Liver (tissue), 8 donors: ENCODE measurements at regions not wholly inside any gene's neighbourhood (a gene's known extent, or its start where the extent isn't known, plus 50 kb on each side); places are given as distances from the start of the nearest gene placed in this dataset.

Source experiments
- DNase-seq: peaks from one replicate; pipeline ENCODE4 v3.0.0-alpha.2; 2017; ENCODE audit warnings: low spot score
- H3K27ac ChIP-seq, 2 donors: one replicate each; pipeline ENCODE4 v1.7.0; 2013; ENCODE audit warnings: inconsistent platforms in 2 of 2, low read length in 2 of 2, control low read depth in 1 of 2, low read depth in 1 of 2, mild to moderate bottlenecking in 1 of 2
- H3K27me3 ChIP-seq, 4 donors: one replicate each; pipeline versions ENCODE4 v1.6.1 to v1.7.0; 2013; ENCODE audit warnings: low read length in 3 of 4, inconsistent platforms in 1 of 4, mild to moderate bottlenecking in 1 of 4, moderate library complexity in 1 of 4; ENCODE audit not compliant: control insufficient read depth in 4 of 4, insufficient read depth in 4 of 4
- H3K36me3 ChIP-seq, 4 donors: one replicate each; pipeline versions ENCODE4 v1.6.1 to v1.7.0; 2013; ENCODE audit warnings: low read length in 3 of 4, mild to moderate bottlenecking in 3 of 4, low read depth in 1 of 4, moderate library complexity in 1 of 4; ENCODE audit not compliant: control insufficient read depth in 4 of 4, insufficient read depth in 3 of 4
- H3K4me1 ChIP-seq, 4 donors: one replicate each; pipeline versions ENCODE4 v1.6.1 to v1.7.0; 2013; ENCODE audit warnings: low read length in 3 of 4, mild to moderate bottlenecking in 3 of 4, moderate library complexity in 1 of 4; ENCODE audit not compliant: control insufficient read depth in 4 of 4, insufficient read depth in 4 of 4
- H3K4me3 ChIP-seq, 3 donors: one replicate each; pipeline versions ENCODE4 v1.6.1 to v1.7.0; 2013; ENCODE audit warnings: low read length in 3 of 3, control low read depth in 1 of 3, low read depth in 1 of 3, mild to moderate bottlenecking in 1 of 3
- H3K9ac ChIP-seq, 2 donors: one replicate each; pipeline ENCODE4 v1.7.0; 2013; ENCODE audit warnings: low read length in 2 of 2, mild to moderate bottlenecking in 2 of 2, moderate library complexity in 2 of 2, control low read depth in 1 of 2, low read depth in 1 of 2
- H3K9me3 ChIP-seq, 4 donors: one replicate each; pipeline versions ENCODE4 v1.6.1 to v1.7.0; 2013; ENCODE audit warnings: low read length in 3 of 4; ENCODE audit not compliant: control insufficient read depth in 4 of 4
- EGR1 ChIP-seq, 2 donors: IDR thresholded peaks; 2 replicates each; pipeline ENCODE4 v1.6.1; 2016 to 2018; ENCODE audit warnings: antibody characterized with exemption in 2 of 2, low read depth in 2 of 2
- FOXA1 ChIP-seq: IDR thresholded peaks from 2 replicates; pipeline ENCODE4 v1.6.1; 2016; ENCODE audit warnings: antibody characterized with exemption
- GABPA ChIP-seq, 2 donors: IDR thresholded peaks in 1 of 2; conservative IDR thresholded peaks in 1 of 2; 2 replicates each; pipeline ENCODE4 v1.6.1; 2016; ENCODE audit warnings: antibody characterized with exemption in 2 of 2, mild to moderate bottlenecking in 1 of 2, moderate library complexity in 1 of 2
- HNF4A ChIP-seq, 2 donors: conservative IDR thresholded peaks; 2 replicates each; pipeline ENCODE4 v1.6.1; 2016; ENCODE audit warnings: antibody characterized with exemption in 2 of 2, mild to moderate bottlenecking in 2 of 2
- HNF4G ChIP-seq: IDR thresholded peaks from 2 replicates; pipeline ENCODE4 v1.6.1; 2016; ENCODE audit warnings: antibody characterized with exemption
- JUND ChIP-seq, 2 donors: IDR thresholded peaks; 2 replicates each; pipeline ENCODE4 v1.6.1; 2016; ENCODE audit warnings: antibody characterized with exemption in 2 of 2
- NR2F2 ChIP-seq: IDR thresholded peaks from 2 replicates; pipeline ENCODE4 v1.6.1; 2016; ENCODE audit warnings: antibody characterized with exemption
- RAD21 ChIP-seq, 2 donors: IDR thresholded peaks; 2 replicates each; pipeline ENCODE4 v1.6.1; 2016; ENCODE audit warnings: antibody characterized with exemption in 2 of 2, mild to moderate bottlenecking in 2 of 2
- RXRA ChIP-seq, 2 donors: IDR thresholded peaks; 2 replicates each; pipeline ENCODE4 v1.6.1; 2017 to 2018; ENCODE audit warnings: antibody characterized with exemption in 2 of 2, mild to moderate bottlenecking in 1 of 2
- SP1 ChIP-seq: IDR thresholded peaks from 2 replicates; pipeline ENCODE4 v1.6.1; 2018; ENCODE audit warnings: antibody characterized with exemption, mild to moderate bottlenecking
- YY1 ChIP-seq: IDR thresholded peaks from 2 replicates; pipeline ENCODE4 v1.6.1; 2016; ENCODE audit warnings: antibody characterized with exemption, mild to moderate bottlenecking
- WGBS: extraction: QIAGEN DNeasy Blood & Tissue Kit; methylation state at CpG from one replicate; pipeline ENCODE4 v1.1.7; 2013; 5-methylcytosine and 5-hydroxymethylcytosine counted together
- TF ChIP-seq, protein P1 (sequence below): IDR thresholded peaks from 2 replicates; pipeline ENCODE4 v1.6.1; 2016; ENCODE audit warnings: antibody characterized with exemption
- TF ChIP-seq, protein P2 (sequence below): fragments of 150-350 bp; IDR thresholded peaks from 2 replicates; pipeline ENCODE4 v1.5.1; 2017; ENCODE audit warnings: improper control_type of control experiment, low read depth, low read length; ENCODE audit not compliant: missing input control
- TF ChIP-seq, protein P3 (sequence below): IDR thresholded peaks from 2 replicates; pipeline ENCODE4 v1.6.1; 2016; ENCODE audit warnings: antibody characterized with exemption, mild to moderate bottlenecking
- TF ChIP-seq, protein P4 (sequence below): IDR thresholded peaks from 2 replicates; pipeline ENCODE4 v1.6.1; 2016; ENCODE audit warnings: antibody characterized with exemption
- TF ChIP-seq, protein P5 (sequence below): IDR thresholded peaks from 2 replicates; pipeline ENCODE4 v1.6.1; 2016; ENCODE audit warnings: antibody characterized with exemption
- donor health status: healthy.
- donor health status: healthy.
- donor health status: healthy.
- donor health status: healthy.
- donor health status: healthy.

DNA sequence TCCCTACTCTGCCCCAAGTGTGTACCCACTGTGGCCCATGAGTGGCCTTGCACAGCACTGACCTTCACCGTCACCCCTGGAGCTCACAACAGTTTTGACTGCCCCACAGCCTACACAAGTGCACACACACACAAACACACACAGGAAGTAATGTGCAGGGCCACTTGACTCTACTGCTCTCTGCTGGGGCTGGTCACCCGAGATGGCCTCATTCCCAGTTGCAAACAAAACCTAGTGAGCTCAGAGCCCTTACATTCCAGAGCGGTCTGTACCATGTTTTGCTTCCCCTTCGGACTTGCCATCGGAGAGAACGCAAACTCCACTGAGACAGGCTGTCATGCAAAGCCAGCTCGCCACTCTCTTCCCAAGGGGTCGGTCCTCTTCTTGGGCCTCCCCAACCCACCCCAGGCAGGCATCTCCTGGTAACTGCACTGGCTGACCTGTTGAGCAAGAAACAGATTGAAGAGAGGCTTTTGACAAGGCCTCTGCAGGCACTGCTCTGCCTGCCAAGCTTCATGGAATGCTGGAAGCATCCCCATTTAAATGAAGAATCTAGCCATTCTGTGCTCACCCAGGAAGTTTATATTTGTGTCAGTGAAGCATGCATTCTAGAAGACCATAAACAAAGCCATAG lies 232.0 kb upstream of the IGF1R start:
- no peak for DNase-seq
- Histone ChIP-seq H3K4me3 (no peak overlapping the region), H3K36me3 (no peaks in the 10 kb centered on the region), H3K27me3 (peaks cover 0 to 18% (median 2%) of the 10 kb centered on the region in 4 donors), H3K27ac (no peak overlapping the region), H3K9ac (no peak overlapping the region), H3K9me3 (no peaks in the 10 kb centered on the region), H3K4me1 (peaks cover 0 to 6% (median 1%) of the 10 kb centered on the region in 4 donors)
- WGBS = 74% methylated on average over 8 of the region's 8 CpGs
- no peak for TF ChIP-seq SP1
- TF ChIP-seq GABPA (IDR thresholded peaks at IDR 0.05 in 1 of 2, conservative IDR thresholded peaks at IDR 0.05 in 1 of 2) = no peak
- no peak for TF ChIP-seq JUND (IDR thresholded peaks at IDR 0.05)
- TF ChIP-seq, protein P1, sequence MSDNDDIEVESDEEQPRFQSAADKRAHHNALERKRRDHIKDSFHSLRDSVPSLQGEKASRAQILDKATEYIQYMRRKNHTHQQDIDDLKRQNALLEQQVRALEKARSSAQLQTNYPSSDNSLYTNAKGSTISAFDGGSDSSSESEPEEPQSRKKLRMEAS = no peak
- TF ChIP-seq RXRA (IDR thresholded peaks at IDR 0.05) = no peak
- no peak for TF ChIP-seq NR2F2

DNA sequence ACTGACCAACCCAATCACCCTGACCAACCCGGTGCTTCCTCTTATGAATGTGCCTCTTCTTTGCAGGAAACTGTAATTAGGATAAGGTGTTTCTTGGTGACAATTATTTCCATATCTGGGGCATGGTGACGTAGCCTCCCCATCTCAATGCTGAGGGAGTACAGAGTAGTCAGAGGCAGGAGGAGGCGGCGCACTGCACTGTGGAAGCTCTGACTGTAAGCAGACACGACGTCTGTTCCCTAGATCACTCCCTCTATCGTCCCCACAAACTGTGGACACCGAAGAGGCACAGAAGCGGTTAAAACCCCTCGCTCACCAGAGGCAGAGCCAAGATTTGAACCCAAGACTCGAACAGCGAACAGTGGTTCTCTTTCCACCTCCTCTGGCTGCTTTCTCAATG lies 231.0 kb upstream of the IGF1R start:
- WGBS = 85% methylated on average over 12 of the region's 12 CpGs
- H3K4me3 ChIP-seq = no peak overlapping the region
- no peak for DNase-seq
- no peaks in the 10 kb centered on the region for H3K9me3 ChIP-seq
- H3K27me3 ChIP-seq = peaks cover 0 to 19% (median 5%) of the 10 kb centered on the region in 4 donors
- TF ChIP-seq, protein P2, sequence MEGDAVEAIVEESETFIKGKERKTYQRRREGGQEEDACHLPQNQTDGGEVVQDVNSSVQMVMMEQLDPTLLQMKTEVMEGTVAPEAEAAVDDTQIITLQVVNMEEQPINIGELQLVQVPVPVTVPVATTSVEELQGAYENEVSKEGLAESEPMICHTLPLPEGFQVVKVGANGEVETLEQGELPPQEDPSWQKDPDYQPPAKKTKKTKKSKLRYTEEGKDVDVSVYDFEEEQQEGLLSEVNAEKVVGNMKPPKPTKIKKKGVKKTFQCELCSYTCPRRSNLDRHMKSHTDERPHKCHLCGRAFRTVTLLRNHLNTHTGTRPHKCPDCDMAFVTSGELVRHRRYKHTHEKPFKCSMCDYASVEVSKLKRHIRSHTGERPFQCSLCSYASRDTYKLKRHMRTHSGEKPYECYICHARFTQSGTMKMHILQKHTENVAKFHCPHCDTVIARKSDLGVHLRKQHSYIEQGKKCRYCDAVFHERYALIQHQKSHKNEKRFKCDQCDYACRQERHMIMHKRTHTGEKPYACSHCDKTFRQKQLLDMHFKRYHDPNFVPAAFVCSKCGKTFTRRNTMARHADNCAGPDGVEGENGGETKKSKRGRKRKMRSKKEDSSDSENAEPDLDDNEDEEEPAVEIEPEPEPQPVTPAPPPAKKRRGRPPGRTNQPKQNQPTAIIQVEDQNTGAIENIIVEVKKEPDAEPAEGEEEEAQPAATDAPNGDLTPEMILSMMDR = no peak
- TF ChIP-seq HNF4A (conservative IDR thresholded peaks at IDR 0.05) (no peak), YY1 (no peak), JUND (IDR thresholded peaks at IDR 0.05) (no peak), SP1 (no peak)
- TF ChIP-seq, protein P3, sequence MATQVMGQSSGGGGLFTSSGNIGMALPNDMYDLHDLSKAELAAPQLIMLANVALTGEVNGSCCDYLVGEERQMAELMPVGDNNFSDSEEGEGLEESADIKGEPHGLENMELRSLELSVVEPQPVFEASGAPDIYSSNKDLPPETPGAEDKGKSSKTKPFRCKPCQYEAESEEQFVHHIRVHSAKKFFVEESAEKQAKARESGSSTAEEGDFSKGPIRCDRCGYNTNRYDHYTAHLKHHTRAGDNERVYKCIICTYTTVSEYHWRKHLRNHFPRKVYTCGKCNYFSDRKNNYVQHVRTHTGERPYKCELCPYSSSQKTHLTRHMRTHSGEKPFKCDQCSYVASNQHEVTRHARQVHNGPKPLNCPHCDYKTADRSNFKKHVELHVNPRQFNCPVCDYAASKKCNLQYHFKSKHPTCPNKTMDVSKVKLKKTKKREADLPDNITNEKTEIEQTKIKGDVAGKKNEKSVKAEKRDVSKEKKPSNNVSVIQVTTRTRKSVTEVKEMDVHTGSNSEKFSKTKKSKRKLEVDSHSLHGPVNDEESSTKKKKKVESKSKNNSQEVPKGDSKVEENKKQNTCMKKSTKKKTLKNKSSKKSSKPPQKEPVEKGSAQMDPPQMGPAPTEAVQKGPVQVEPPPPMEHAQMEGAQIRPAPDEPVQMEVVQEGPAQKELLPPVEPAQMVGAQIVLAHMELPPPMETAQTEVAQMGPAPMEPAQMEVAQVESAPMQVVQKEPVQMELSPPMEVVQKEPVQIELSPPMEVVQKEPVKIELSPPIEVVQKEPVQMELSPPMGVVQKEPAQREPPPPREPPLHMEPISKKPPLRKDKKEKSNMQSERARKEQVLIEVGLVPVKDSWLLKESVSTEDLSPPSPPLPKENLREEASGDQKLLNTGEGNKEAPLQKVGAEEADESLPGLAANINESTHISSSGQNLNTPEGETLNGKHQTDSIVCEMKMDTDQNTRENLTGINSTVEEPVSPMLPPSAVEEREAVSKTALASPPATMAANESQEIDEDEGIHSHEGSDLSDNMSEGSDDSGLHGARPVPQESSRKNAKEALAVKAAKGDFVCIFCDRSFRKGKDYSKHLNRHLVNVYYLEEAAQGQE = no peak
- H3K27ac ChIP-seq = no peak overlapping the region
- H3K4me1 ChIP-seq = peaks cover 0 to 14% (median 3%) of the 10 kb centered on the region in 4 donors
- no peak overlapping the region for H3K9ac ChIP-seq
- no peaks in the 10 kb centered on the region for H3K36me3 ChIP-seq

DNA sequence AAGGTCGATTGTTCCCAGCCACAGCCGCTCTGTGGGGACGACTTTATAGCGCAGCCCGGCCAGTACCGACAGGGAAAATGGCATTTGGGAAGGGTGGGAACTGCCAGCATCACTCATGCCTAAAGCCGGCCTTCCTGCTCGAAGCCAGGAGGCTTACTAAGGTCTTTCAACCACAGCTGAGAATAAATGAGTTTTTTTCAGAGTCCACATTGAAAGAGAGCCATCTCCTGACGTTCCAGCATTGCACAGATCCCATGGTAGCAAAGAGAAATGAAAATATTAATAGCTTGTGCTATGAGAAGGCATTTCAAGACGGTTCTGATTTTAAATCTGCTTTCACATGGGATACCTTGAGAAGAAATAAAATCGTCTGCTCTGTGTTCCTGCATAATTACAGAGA lies 230.2 kb upstream of the IGF1R start:
- H3K27me3 ChIP-seq = peaks cover 0 to 19% (median 7%) of the 10 kb centered on the region in 4 donors
- no peak overlapping the region for H3K4me3 ChIP-seq
- no peaks in the 10 kb centered on the region for H3K36me3 ChIP-seq
- H3K9me3 ChIP-seq = no peaks in the 10 kb centered on the region
- no peak overlapping the region for H3K9ac ChIP-seq
- H3K27ac ChIP-seq = no peak overlapping the region
- no peak for DNase-seq
- WGBS = 78% methylated on average over 11 of the region's 11 CpGs
- H3K4me1 ChIP-seq = peaks cover 0 to 14% (median 3%) of the 10 kb centered on the region in 4 donors
- TF ChIP-seq YY1 = no peak
- TF ChIP-seq, protein P4, sequence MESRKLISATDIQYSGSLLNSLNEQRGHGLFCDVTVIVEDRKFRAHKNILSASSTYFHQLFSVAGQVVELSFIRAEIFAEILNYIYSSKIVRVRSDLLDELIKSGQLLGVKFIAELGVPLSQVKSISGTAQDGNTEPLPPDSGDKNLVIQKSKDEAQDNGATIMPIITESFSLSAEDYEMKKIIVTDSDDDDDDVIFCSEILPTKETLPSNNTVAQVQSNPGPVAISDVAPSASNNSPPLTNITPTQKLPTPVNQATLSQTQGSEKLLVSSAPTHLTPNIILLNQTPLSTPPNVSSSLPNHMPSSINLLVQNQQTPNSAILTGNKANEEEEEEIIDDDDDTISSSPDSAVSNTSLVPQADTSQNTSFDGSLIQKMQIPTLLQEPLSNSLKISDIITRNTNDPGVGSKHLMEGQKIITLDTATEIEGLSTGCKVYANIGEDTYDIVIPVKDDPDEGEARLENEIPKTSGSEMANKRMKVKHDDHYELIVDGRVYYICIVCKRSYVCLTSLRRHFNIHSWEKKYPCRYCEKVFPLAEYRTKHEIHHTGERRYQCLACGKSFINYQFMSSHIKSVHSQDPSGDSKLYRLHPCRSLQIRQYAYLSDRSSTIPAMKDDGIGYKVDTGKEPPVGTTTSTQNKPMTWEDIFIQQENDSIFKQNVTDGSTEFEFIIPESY = no peak
- no peak for TF ChIP-seq HNF4G
- no peak for TF ChIP-seq RXRA (IDR thresholded peaks at IDR 0.05)
- TF ChIP-seq, protein P5, sequence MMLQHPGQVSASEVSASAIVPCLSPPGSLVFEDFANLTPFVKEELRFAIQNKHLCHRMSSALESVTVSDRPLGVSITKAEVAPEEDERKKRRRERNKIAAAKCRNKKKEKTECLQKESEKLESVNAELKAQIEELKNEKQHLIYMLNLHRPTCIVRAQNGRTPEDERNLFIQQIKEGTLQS = no peak
- TF ChIP-seq FOXA1 = no peak
- no peak for TF ChIP-seq EGR1 (IDR thresholded peaks at IDR 0.05; ENCODE audit: low read depth in 2 of 2)
- no peak for TF ChIP-seq GABPA (IDR thresholded peaks at IDR 0.05 in 1 of 2, conservative IDR thresholded peaks at IDR 0.05 in 1 of 2)
- TF ChIP-seq RAD21 (IDR thresholded peaks at IDR 0.05) = no peak
- TF ChIP-seq, protein P3 = no peak
- TF ChIP-seq JUND (IDR thresholded peaks at IDR 0.05) = no peak
